Anterior cingulate cortex (tissue), 58 donors: ENCODE measurements at regions not wholly inside any gene's neighbourhood (a gene's known extent, or its start where the extent isn't known, plus 50 kb on each side); places are given as distances from the start of the nearest gene placed in this dataset.

Experiments used
- DNase-seq, 58 donors: peaks; one replicate each; lab custom pipeline; 2025; lab: John Stamatoyannopoulos, UW

GRCh38 chr17:73777131-73777449, 132.8 kb upstream of the SDK2 start:
- DNase-seq: no peak

- no peak for DNase-seq
Measured at GRCh38 chr17:73782231-73782630, 138.0 kb upstream of the SDK2 start.

GRCh38 chr17:73782641-73783381, 138.6 kb upstream of the SDK2 start:
- no peak for DNase-seq

- DNase-seq: no peak
Measured at GRCh38 chr17:73783382-73783766, 139.1 kb upstream of the SDK2 start.

- no peak for DNase-seq
Measured at GRCh38 chr17:73783945-73784603, 139.8 kb upstream of the SDK2 start.

GRCh38 chr17:73785496-73785895, 141.3 kb upstream of the SDK2 start:
- no peak for DNase-seq

GRCh38 chr17:73785958-73786743, 141.9 kb upstream of the SDK2 start:
- DNase-seq: no peak

- DNase-seq: no peak
Measured at GRCh38 chr17:73787076-73788059, 143.1 kb upstream of the SDK2 start.

- DNase-seq: no peak
Measured at GRCh38 chr17:73788111-73788510, 143.9 kb upstream of the SDK2 start.

GRCh38 chr17:73791121-73791520, 146.9 kb upstream of the SDK2 start:
- DNase-seq: no peak

GRCh38 chr17:73791631-73792030, 147.4 kb upstream of the SDK2 start:
- peak in 1 of 58 donors; percentile 20 for DNase-seq

GRCh38 chr17:73792994-73793393, 148.7 kb upstream of the SDK2 start:
- DNase-seq: no peak

GRCh38 chr17:73794336-73794735, 150.1 kb upstream of the SDK2 start:
- DNase-seq: no peak

- no peak for DNase-seq
Measured at GRCh38 chr17:73795730-73796129, 151.5 kb upstream of the SDK2 start.

GRCh38 chr17:73797594-73798110, 153.4 kb upstream of the SDK2 start:
- peak in 1 of 58 donors; percentile 18 for DNase-seq

GRCh38 chr17:73798111-73798748, 154.0 kb upstream of the SDK2 start:
- peak in 2 of 58 donors; percentile 18 to 24 for DNase-seq

- no peak for DNase-seq
Measured at GRCh38 chr17:73799096-73799495, 154.9 kb upstream of the SDK2 start.

GRCh38 chr17:73799781-73800627, 155.8 kb upstream of the SDK2 start:
- no peak for DNase-seq

- no peak for DNase-seq
Measured at GRCh38 chr17:73800893-73801292, 156.6 kb upstream of the SDK2 start.
